ENCODE measurements at regions not wholly inside any gene's neighbourhood (a gene's known extent, or its start where the extent isn't known, plus 50 kb on each side); places are given as distances from the start of the nearest gene placed in this dataset.

DNA sequence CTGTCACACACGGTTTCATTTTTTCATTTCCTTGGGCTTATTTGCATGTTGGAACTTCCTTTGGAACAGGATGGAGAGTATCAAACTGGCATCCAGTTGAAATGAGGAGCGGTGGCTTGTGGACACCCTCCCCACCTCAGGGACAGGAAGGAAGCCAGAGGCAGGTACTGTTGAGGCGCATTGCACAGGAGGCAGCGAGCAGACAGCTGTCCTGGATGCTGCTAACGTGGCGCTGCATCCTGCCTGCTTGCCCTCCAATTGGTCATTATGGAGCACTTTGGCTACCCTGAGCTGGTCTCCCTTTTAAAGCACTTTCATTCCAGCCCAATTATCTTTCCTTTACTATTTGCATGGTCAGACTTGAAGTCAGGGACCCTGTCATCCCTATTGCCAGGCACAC lies 80.7 kb upstream of the ITGA4 start:
- TF ChIP-seq POLR2A (IDR thresholded peaks at IDR 0.05) = no peak
- TF ChIP-seq, protein P1, sequence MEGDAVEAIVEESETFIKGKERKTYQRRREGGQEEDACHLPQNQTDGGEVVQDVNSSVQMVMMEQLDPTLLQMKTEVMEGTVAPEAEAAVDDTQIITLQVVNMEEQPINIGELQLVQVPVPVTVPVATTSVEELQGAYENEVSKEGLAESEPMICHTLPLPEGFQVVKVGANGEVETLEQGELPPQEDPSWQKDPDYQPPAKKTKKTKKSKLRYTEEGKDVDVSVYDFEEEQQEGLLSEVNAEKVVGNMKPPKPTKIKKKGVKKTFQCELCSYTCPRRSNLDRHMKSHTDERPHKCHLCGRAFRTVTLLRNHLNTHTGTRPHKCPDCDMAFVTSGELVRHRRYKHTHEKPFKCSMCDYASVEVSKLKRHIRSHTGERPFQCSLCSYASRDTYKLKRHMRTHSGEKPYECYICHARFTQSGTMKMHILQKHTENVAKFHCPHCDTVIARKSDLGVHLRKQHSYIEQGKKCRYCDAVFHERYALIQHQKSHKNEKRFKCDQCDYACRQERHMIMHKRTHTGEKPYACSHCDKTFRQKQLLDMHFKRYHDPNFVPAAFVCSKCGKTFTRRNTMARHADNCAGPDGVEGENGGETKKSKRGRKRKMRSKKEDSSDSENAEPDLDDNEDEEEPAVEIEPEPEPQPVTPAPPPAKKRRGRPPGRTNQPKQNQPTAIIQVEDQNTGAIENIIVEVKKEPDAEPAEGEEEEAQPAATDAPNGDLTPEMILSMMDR (IDR thresholded peaks at IDR 0.05) = no peak
- TF ChIP-seq POLR2AphosphoS5 (IDR thresholded peaks at IDR 0.05; ENCODE audit: insufficient read depth in 1 of 2, low read depth in 1 of 2) = no peak

All from vagina (tissue), 2 donors.